ENCODE measurements at regions not wholly inside any gene's neighbourhood (a gene's known extent, or its start where the extent isn't known, plus 50 kb on each side); places are given as distances from the start of the nearest gene placed in this dataset.

- H3K36me3 Mint-ChIP-seq (ENCODE audit: low read depth), result no peaks in the 10 kb centered on the region
- H3K27ac Mint-ChIP-seq, result no peak overlapping the region
- H3K27me3 Mint-ChIP-seq, result no peaks in the 10 kb centered on the region
- no peaks in the 10 kb centered on the region for H3K4me1 Mint-ChIP-seq (ENCODE audit: low read depth)
- no peak overlapping the region for H3K4me3 Mint-ChIP-seq
- H3K9me3 Mint-ChIP-seq, result no peaks in the 10 kb centered on the region
- intact Hi-C loops (cut with micrococcal nuclease), result no loop called here
Observed at GRCh38 chr6:135789375-135790050, 62.0 kb upstream of the PDE7B start.

- Mint-ChIP-seq H3K27ac (no peak overlapping the region), H3K9me3 (no peaks in the 10 kb centered on the region), H3K4me1 (ENCODE audit: low read depth) (no peaks in the 10 kb centered on the region), H3K27me3 (no peaks in the 10 kb centered on the region), H3K36me3 (ENCODE audit: low read depth) (no peaks in the 10 kb centered on the region), H3K4me3 (no peak overlapping the region)
- intact Hi-C loops (cut with micrococcal nuclease), result no loop called here
Observed at GRCh38 chr6:135791441-135791840, 60.1 kb upstream of the PDE7B start.

- Mint-ChIP-seq H3K36me3 (ENCODE audit: low read depth) (no peaks in the 10 kb centered on the region), H3K4me1 (ENCODE audit: low read depth) (no peaks in the 10 kb centered on the region), H3K27ac (no peak overlapping the region), H3K9me3 (no peaks in the 10 kb centered on the region), H3K4me3 (no peak overlapping the region), H3K27me3 (no peaks in the 10 kb centered on the region)
- intact Hi-C loops (cut with micrococcal nuclease), result no loop called here
Observed at GRCh38 chr6:135796643-135797305, 54.7 kb upstream of the PDE7B start.

- intact Hi-C loops (cut with micrococcal nuclease), result no loop called here
- no peak overlapping the region for H3K27ac Mint-ChIP-seq
- no peaks in the 10 kb centered on the region for H3K9me3 Mint-ChIP-seq
- H3K4me3 Mint-ChIP-seq, result no peak overlapping the region
- no peaks in the 10 kb centered on the region for H3K27me3 Mint-ChIP-seq
- no peaks in the 10 kb centered on the region for H3K4me1 Mint-ChIP-seq (ENCODE audit: low read depth)
- H3K36me3 Mint-ChIP-seq (ENCODE audit: low read depth), result no peaks in the 10 kb centered on the region
Observed at GRCh38 chr6:135797361-135797760, 54.1 kb upstream of the PDE7B start.

GRCh38 chr6:135798751-135799515 is 52.6 kb upstream of the PDE7B start:
- no peak overlapping the region for H3K4me3 Mint-ChIP-seq
- no peaks in the 10 kb centered on the region for H3K9me3 Mint-ChIP-seq
- intact Hi-C loops (cut with micrococcal nuclease), result no loop called here
- no peaks in the 10 kb centered on the region for H3K4me1 Mint-ChIP-seq (ENCODE audit: low read depth)
- H3K27me3 Mint-ChIP-seq, result no peaks in the 10 kb centered on the region
- H3K27ac Mint-ChIP-seq, result no peak overlapping the region
- no peaks in the 10 kb centered on the region for H3K36me3 Mint-ChIP-seq (ENCODE audit: low read depth)
